DND-41 (cell line): ENCODE measurements at regions not wholly inside any gene's neighbourhood (a gene's known extent, or its start where the extent isn't known, plus 50 kb on each side); places are given as distances from the start of the nearest gene placed in this dataset.

ENCODE experiments used
- CTCF ChIP-seq: IDR thresholded peaks from 2 replicates; pipeline ENCODE4 v1.5.1; 2012; ENCODE audit warnings: borderline replicate concordance, low read length, moderate library complexity, mild to moderate bottlenecking; ENCODE audit not compliant: poor library complexity, severe bottlenecking; ENCODE audit errors: extremely low read depth
- EZH2 ChIP-seq: IDR thresholded peaks from 3 replicates; pipeline ENCODE4 v1.6.1; 2012; ENCODE audit warnings: borderline replicate concordance, low read depth, mild to moderate bottlenecking, moderate library complexity, low read length, inconsistent platforms; ENCODE audit not compliant: severe bottlenecking

- TF ChIP-seq CTCF (no peak), EZH2 (no peak)
Observed at GRCh38 chr5:171720086-171720485, 65.5 kb upstream of the SMIM23 start.
